DMS 273 (cell line): ENCODE measurements at regions not wholly inside any gene's neighbourhood (a gene's known extent, or its start where the extent isn't known, plus 50 kb on each side); places are given as distances from the start of the nearest gene placed in this dataset.
"Not testable (repeated sequence)": the region's sequence is repeated elsewhere in the genome, so short reads cannot be mapped to it uniquely, and the experiment has no call there.

Source experiments
- DNase-seq: peaks from one replicate; lab custom pipeline; 2025; ENCODE audit not compliant: unreplicated experiment; lab: John Stamatoyannopoulos, UW

GRCh38 chr2:111282162-111282561, 161.4 kb downstream of the BCL2L11 start:
- DNase-seq = not testable (repeated sequence)

- not testable (repeated sequence) for DNase-seq
Measured at GRCh38 chr2:111287646-111288568, 167.2 kb downstream of the BCL2L11 start.

GRCh38 chr2:111290370-111290769, 169.7 kb downstream of the BCL2L11 start:
- DNase-seq = not testable (repeated sequence)

GRCh38 chr2:111291566-111291965, 170.9 kb downstream of the BCL2L11 start:
- not testable (repeated sequence) for DNase-seq

DNA sequence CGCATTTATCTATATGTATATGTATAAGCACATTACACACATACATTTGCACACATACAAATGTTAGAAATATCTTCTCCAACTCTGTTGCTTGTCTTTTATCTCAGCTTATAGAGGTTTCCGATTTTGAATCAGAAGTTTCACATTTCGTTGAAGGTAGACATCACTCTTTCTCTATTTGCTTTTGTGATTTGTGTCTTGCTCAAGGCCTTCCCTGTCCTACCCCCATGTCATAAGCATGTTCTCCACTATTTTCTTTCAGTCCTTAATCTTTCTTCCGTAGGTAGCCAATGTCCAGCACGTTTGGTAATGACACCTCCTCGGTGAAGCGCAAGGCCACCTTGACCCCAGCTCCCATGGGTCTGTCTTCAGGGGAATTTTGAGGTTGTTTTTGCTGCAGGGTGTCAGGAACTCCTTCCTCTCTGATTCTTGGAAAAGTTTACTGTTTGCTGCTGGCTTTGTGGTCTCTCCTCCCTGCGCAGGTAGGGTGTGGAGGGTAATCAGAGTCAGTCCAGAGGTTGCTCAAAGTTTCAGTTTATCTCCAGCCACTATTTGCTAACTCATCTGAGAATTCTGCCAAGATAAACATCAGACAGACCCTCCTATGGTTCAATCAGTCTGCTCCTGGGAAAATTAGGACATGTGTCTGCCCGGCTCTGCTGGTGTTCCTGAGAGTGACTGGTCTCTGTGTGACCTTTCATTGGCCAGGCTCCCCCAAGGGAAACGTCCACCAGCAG, 171.7 kb downstream of the BCL2L11 start:
- DNase-seq = not testable (repeated sequence)

- not testable (repeated sequence) for DNase-seq
Measured at GRCh38 chr2:111294699-111295098, 174.0 kb downstream of the BCL2L11 start.

DNA sequence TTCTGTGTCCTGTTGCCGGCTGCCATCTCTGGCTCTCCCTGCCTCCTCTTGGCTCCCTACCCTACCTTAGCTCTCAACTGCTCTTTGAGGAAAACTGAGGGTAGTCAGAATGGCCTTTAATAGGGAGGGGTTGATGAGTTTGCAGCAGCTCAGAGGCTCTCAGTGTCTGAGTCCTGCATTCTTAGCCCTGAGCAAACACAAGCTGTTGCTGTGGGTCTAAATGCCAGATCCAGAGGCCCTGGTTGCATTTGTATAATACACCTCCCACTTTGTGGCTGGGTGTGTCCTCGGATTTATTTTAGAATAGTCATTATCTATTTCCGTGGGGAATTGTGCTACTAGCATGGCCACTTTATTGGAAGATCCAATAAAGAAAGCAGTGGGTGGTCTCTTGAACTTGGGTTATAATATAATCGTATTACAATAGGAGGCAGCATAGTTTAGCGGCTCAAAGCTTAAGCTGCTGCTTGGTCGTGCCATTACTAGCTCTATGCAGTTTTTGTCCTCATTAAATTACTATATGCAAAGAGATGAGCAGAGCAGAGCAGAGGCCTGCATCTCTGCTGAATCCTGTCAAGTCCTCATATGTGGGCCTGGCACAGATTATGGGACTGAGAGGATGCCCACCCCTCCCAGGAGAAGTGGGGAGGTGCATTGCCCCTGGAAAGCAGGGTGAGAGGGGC, 175.5 kb downstream of the BCL2L11 start:
- DNase-seq = not testable (repeated sequence)

- DNase-seq = not testable (repeated sequence)
Measured at GRCh38 chr2:111297128-111297527, 176.4 kb downstream of the BCL2L11 start.

- not testable (repeated sequence) for DNase-seq
Measured at GRCh38 chr2:111298927-111299326, 178.2 kb downstream of the BCL2L11 start.

- not testable (repeated sequence) for DNase-seq
Measured at GRCh38 chr2:111299635-111300034, 178.9 kb downstream of the BCL2L11 start.

DNA sequence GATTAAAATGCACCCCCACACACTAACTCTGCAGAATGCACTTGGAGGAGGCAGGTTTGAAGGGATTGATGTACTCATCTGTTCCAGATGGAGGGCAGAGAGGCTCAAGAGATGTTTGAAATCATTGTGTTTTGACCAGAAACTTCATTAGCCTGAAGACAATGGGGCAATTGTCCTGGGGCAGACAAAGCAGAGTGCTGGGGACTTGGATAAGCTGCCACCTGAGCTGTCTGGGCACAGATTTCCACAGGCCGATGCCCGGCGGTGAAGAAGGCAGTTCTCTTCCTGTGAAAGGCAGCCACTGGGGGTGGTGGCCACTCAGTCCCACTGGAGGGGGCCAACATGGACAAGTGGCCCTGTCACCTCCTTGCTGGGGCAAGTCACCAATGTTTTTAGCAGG, 181.0 kb downstream of the BCL2L11 start:
- DNase-seq = not testable (repeated sequence)

DNA sequence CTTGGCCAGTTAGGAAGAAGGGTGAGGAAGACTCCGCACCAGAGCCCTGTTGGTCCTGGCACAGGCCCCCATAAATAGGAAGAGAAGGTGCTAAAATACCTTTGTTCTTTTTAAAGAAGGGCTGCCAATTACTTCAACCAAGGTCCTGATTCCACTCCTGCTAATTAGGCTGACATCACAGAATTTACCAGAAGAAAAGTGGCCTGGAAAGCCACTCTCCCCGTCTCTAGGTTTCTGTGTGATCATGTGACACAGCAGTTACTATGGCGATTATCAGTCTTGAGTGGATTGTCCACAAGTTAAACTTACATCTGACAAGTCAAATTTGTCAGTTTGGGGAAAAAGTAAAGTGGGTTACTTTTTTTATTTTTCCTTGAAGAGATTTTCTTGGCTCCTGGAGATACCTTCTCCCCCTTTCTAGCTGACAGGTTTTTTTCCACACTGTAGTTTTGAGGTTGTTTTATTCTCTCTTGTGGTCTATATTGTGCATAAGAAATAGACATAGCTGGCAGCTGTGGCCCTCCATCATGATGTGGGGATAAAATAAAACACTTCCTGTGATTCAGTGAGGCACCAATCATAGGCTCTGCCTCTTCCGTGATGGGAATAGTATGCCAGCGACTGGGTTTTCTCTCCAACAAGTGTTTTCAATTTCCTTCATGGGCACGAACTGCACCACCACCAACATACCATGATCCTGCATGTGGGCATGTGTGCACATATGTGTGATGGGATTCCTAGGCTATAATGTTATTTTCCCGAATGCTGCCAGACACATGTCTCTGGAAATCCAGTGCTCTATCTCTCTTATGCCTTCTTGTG, 181.9 kb downstream of the BCL2L11 start:
- DNase-seq = not testable (repeated sequence)

DNA sequence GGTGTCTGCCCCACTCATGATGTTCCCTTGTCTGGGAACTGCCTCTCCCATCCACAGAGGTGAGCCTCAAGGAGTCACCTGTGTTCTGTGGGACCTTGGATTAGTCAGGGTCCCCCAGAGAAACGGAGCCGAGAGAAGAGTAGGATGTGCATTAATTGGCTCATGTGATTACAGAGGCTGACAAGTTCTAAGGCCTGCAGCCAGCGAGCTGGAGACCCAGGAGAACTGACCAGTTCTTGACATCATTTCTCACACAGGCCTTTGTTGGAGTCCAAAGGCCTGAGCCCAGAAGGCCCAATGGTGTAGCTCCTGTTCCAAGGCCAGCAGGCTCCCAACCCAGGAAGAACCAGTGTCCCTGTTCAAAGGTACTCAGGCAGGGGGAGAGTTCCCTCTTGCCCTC, 186.6 kb downstream of the BCL2L11 start:
- DNase-seq = not testable (repeated sequence)

DNA sequence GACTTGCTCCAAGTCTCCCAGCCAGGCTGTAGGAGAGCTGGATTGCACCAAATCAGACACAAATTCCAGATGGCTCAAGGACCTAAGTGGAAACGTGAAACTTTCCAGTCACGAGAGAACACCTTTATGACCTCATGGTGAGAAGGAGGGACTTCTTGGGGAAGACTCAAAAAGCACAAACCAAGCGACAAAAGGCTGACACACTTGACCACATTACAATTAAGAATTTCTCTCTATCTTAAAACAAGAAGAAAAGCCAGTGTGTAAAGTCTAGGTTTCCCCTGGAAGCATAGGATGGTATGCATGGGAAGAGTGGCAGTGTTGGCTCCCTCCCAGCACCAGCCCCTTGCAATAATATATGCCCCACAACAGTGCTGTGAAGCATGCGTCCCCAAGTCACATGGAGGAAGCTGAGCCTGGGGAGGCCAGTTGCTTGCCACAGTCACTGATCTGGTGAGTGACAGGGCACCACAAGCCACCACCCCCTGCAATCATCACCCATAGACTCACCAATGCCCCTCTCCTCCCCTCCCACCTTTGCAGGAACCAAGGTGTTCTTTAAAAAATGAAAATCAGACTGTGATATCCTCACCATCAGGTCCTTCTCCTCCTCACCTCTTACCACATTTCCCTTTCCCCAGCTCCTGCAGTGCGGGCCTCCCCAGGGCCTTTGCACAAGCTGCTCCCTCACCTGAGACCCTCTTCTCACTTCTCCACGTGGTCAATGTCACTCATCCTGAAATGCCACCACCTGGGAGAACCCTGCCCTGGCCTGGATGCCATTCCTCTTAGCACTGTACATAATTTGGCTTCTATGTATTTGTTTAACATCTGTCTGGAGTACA, 188.7 kb downstream of the BCL2L11 start:
- not testable (repeated sequence) for DNase-seq

GRCh38 chr2:111310395-111310794, 189.7 kb downstream of the BCL2L11 start:
- DNase-seq = not testable (repeated sequence)

GRCh38 chr2:111311568-111311967, 190.9 kb downstream of the BCL2L11 start:
- DNase-seq = not testable (repeated sequence)

DNA sequence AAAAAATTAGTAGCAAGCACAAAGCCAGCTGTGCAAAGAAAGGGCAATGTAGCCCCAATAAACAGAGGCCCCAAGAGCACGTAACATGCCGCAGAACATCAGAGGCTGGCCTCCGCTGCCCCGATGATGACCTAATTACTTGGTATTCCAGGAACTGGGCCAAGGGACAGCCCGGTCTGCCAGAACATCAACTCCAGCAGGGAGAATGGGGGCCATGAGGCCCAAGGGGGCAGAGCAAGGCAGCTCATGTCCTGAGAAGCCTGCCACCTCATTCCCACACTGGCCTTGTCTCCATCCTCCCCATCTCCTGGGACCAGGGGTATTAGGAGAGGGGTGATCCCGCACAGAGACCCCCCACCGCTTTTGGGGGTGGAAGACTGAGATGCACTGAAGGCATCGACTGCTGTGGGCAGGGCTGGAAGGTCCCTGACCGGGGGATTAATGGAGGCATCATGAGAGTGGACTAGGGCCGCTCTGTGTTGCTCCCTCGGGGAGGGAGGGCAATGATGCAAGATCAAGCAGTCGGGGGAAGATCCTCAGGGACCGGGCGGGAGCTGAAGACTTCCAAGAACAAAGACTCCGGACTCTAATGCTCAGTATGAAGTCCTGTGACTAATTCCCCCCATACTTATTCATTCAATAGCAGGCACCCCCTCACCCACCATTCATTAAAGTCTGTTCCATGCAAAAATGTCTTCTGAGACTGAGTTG, 192.3 kb downstream of the BCL2L11 start:
- not testable (repeated sequence) for DNase-seq

DNA sequence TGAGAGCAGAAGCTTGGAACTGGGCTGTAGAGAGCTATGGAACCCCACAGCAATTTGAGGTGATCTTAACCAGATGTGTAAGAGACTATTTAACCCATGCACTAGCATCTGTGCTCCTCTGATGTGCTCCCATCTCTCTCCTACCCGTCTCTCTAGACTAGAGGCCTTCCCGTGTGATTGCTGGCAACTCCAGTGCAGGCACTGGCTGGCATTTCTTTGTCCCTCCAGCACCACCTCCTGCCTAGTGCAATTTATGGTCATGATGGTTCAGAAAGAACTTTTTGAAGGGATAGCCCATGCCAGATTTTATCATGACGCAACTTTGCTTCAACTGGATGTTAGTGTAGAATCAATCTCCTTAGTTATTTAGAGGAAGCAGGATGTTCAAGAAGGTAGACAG, 193.0 kb downstream of the BCL2L11 start:
- DNase-seq = not testable (repeated sequence)
